Body of pancreas (tissue), 4 donors: ENCODE measurements at regions not wholly inside any gene's neighbourhood (a gene's known extent, or its start where the extent isn't known, plus 50 kb on each side); places are given as distances from the start of the nearest gene placed in this dataset.

Experiments used
- POLR2A ChIP-seq, 3 donors: fragments of 450-650 bp; IDR thresholded peaks; one replicate each; pipeline ENCODE4 v1.6.1; 2016; ENCODE audit warnings: antibody characterized with exemption in 3 of 3, mild to moderate bottlenecking in 2 of 3
- TF ChIP-seq, protein P1 (sequence below), 7 experiments: fragments of 450-650 bp in 4 of 7; fragments of 200-600 bp in 3 of 7; sonication (generic) in 3 of 7; IDR thresholded peaks; one replicate each; pipeline ENCODE4 v1.5.1; 2016 to 2019; ENCODE audit warnings: antibody characterized with exemption in 7 of 7

DNA sequence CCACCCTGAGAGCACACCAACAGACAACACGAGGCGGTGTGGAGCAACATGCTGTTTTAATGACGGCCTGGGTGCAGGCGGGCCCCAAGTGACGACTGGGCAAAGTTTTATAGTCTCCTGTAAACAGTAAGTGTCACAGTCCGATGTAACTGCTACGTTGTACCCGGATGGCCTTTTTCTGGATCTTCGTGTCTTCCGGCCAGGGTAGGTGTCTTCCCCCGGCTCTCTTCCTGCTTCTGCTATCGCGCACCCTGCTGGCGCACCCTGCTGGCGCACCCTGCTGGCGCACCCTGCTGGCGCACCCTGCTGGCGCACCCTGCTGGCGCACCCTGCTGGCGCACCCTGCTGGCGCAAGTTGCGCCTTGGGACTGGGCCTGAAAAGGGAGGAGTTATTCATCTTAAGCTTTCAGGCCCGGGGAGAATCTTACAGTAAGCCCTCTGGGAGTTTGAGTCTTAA, 143.0 kb upstream of the TARS1 start:
- TF ChIP-seq POLR2A (IDR thresholded peaks at IDR 0.05): no peak
- TF ChIP-seq, protein P1, sequence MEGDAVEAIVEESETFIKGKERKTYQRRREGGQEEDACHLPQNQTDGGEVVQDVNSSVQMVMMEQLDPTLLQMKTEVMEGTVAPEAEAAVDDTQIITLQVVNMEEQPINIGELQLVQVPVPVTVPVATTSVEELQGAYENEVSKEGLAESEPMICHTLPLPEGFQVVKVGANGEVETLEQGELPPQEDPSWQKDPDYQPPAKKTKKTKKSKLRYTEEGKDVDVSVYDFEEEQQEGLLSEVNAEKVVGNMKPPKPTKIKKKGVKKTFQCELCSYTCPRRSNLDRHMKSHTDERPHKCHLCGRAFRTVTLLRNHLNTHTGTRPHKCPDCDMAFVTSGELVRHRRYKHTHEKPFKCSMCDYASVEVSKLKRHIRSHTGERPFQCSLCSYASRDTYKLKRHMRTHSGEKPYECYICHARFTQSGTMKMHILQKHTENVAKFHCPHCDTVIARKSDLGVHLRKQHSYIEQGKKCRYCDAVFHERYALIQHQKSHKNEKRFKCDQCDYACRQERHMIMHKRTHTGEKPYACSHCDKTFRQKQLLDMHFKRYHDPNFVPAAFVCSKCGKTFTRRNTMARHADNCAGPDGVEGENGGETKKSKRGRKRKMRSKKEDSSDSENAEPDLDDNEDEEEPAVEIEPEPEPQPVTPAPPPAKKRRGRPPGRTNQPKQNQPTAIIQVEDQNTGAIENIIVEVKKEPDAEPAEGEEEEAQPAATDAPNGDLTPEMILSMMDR (IDR thresholded peaks at IDR 0.05): no peak
